GM18867 (cell line): ENCODE measurements at regions not wholly inside any gene's neighbourhood (a gene's known extent, or its start where the extent isn't known, plus 50 kb on each side); places are given as distances from the start of the nearest gene placed in this dataset.
A peak's percentile ranks its signal among the peaks of the same experiment; 100 is the strongest.

ENCODE experiments used
- ATAC-seq: cut with Tn5 transposase; IDR thresholded peaks from one replicate; pipeline ENCODE4 v1.9.1; 2021; ENCODE audit warnings: mild to moderate bottlenecking, moderate library complexity; ENCODE audit not compliant: unreplicated experiment

GRCh38 chr5:34483442-34484033 is 172.6 kb upstream of the RAI14 start:
- no peak for ATAC-seq

GRCh38 chr5:34484216-34484920 is 171.8 kb upstream of the RAI14 start:
- ATAC-seq, result no peak

DNA sequence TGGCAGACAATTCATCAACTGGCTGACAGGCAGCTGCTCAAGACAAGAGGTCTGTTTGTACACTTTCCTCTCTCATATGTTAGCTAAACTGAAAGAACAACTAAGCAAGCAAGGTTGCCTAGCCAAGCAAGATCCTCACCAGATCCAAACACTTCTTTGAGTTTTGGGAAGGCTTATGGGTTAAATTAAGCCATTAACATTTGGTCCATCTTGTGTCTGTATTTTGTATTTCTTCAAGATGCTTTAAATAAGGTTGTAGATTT is 170.4 kb upstream of the RAI14 start:
- no peak for ATAC-seq

DNA sequence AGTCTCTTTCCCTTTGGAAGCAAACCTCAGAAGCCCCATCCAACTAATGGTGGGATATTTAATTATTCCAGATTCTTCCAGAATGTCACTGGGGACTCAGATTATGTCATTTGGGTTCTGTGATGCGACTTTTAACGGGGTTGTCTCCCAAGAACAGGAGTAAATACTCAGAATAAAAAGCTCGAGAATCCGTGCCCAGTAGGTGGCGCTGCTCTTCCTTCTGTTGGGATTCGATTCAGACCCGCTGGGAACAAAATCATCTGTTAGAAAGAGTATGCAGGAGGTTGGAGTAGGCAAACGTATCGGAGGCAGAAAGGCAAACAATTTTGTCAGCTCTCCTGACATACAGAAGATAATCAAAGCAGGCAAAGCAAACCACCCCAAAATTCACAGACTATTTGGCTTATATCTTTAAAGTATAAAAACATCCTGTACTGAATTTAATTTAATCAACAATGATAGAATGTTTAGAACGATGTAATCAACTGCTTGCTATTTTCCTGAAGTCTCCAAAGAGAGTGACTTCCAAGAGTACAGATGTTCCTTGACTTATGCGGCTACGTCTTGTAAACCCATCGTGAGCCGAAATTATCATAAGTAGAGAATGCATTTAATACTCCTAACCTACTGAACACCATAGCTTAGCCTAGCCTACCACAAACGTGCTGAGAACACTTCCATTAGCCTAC is 169.8 kb upstream of the RAI14 start:
- peak; percentile 60 for ATAC-seq

DNA sequence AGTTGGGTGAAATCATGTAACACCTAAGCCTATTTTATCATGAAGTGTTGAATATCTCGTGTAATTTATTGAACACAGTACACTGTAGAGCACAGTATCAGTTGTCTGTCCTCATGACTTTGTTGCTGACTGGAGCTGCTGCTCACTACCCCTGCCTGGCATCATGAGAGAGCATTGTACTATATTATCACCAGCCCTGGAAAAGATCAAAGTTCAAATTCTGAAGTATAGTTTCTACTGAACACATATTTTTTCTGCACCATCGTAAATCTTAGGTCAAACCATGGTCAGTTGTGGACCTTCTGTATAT is 169.3 kb upstream of the RAI14 start:
- no peak for ATAC-seq

DNA sequence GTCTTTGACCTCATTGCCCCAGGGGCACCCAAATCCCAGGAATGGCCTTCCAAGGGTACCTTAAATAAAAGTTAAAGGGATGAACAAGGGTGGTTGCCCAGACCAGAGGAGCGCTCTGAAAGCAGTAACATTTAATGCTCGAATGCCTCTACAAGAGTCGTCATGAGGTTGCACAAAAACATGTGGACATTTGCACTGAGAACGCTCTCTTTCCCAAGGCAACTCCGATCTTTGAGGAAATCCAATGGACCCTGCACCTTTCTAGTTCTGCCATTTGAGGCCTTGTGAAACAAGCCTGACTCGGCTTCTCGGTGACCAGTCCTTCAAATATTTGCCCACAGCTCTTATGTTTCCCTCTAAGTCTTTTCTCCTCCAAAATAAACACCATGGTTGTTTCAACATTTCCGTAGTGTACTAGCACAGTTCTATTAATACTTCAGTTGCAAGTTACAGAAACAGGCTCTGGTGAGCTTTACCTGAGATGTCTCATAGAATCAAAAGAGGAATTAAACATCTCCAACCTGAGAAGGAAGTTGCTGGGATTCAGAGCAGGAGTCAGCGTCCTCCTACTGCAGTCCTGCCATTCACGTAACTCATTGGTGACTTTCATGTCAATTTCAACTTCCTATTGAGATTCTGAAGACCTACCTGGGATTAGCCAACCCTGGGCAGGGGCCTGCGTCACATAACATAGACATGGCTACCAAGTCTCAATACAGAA is 168.8 kb upstream of the RAI14 start:
- no peak for ATAC-seq

DNA sequence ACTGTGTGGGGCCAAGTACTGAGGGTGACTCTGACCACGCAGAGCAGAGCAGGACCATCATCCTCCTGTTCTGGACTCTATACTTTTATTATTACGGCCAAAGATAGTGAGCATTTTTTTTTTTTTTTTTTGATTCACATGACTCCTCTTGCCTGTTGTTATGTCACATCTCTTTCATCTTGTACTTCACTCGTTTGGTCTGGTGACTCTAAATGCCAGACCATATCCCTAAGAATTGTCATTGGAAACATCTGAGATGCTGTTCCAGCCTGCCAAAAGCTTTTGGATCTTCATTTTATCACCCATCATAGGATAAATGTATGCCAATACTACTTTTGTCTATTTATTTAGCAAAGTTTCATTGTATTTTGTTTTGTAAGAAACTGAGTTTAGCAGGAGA is 168.2 kb upstream of the RAI14 start:
- ATAC-seq, result no peak

GRCh38 chr5:34488984-34489383 is 167.1 kb upstream of the RAI14 start:
- no peak for ATAC-seq

- no peak for ATAC-seq
These were observed 165.4 kb upstream of the RAI14 start for GRCh38 chr5:34490506-34491250.

DNA sequence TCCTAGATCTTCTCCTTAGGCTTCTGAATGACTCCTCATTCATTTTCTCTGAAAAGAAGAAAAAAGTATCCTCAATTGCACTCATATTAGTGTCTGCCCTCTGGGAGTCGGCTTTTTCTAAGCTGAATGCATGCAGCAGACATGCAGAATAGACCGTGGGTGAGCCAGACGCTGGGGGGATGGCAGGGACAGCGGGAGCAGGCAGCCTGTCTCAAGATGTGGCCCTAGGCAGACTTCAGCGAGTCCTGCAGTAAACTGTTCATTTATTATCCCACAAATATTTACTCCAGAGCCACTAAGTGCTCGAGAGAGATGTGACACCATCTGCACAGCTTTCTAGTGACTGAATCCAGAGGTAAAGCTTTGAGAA is 164.9 kb upstream of the RAI14 start:
- no peak for ATAC-seq

- no peak for ATAC-seq
These were observed 161.9 kb upstream of the RAI14 start for GRCh38 chr5:34494111-34494755.

DNA sequence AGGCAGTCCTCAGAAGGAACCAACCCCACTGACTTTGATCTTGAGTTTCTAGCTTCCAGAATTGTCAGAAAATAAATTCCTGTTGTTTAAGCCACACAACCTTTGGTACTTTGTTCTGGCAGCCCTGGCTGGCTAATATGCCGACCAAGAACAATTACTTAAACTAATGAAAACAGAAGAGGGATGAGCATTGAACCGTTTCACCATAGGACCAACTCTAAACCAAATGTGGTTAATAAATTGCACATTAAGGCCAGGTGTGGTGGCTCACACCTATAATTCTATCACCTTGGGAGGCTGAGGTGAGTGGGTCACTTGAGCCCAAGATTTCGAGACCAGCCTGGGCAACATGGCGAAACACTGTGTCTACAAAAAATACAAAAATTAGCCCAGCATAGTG is 160.9 kb upstream of the RAI14 start:
- no peak for ATAC-seq

DNA sequence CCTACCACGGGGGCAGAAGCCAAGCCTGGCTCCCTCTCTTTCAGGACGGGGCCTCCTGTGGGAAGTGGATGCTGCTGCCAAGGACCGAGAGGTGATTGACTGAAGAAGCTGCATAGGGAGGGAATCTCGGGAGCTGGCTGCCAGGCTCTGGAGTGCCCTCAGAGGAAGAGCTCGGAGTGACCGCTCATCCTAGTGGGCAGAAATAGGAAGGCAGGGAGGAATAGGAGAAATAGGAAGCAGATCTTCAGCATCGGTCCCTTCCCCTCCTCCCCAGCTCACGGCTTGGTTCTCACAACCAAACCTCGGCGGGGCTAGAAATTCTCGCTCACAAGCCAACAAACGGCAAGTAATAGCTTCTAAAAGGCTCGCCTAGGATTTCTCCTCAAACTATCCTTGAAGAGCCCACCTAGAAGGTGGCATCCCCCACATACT is 159.9 kb upstream of the RAI14 start:
- ATAC-seq, result no peak

DNA sequence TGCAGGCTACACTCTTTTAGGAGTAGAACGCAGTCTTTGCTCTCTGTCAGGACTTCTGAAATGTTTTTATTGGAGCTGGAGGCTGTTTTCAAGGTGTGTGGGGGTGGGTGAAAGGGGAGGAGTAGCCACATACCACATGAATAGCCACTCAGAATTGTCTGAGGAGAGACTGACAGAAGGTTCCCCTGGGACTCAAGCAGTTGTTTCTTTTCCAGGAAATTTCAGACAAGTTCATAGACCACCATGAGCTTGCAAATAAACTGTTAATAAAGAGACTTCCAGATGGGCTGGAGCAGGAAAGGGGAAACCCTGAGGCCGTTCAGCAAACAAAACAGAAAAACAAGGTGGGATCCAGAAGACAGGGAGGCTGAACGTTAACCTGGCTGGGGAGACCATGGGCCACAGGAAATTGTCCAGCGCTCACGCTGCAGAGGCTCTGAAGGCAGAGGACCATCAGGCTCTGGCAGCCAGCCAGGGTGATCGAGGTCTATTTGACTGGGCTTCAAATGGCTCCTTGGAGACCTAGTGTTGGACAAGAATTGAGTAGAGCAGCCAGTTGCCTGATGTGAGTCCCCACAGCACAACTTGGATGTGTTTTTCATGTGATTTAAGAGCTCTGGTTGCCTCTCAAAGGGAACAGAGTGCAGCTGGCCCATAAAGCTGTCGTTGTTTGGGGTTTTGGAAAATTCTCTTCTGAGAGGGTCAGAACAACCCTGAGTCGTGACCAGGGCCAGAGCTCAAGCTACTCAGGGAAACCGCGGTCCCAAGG is 159.2 kb upstream of the RAI14 start:
- ATAC-seq, result no peak

- no peak for ATAC-seq
These were observed 158.7 kb upstream of the RAI14 start for GRCh38 chr5:34497470-34497808.

DNA sequence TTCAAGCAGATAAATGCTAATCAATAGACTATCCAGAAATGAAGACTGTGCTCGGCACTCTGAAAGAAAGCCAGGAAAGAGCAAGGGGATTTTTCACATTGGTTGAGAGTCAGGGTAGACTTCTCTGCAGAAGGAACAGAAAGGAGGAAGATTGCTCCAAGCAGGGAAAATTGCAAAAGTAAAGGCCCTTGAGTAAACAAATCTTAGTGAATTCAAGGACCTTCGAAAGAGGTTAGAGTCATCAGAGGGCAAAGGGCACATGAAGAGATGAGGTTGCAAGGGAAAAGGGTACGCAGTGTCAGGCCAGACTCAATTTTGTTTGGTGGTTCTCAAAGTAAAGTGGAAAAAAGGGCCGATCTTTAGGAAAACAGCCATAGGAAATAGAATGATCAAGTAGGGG is 157.6 kb upstream of the RAI14 start:
- no peak for ATAC-seq

GRCh38 chr5:34499001-34499734 is 157.0 kb upstream of the RAI14 start:
- peak; percentile 89 for ATAC-seq

DNA sequence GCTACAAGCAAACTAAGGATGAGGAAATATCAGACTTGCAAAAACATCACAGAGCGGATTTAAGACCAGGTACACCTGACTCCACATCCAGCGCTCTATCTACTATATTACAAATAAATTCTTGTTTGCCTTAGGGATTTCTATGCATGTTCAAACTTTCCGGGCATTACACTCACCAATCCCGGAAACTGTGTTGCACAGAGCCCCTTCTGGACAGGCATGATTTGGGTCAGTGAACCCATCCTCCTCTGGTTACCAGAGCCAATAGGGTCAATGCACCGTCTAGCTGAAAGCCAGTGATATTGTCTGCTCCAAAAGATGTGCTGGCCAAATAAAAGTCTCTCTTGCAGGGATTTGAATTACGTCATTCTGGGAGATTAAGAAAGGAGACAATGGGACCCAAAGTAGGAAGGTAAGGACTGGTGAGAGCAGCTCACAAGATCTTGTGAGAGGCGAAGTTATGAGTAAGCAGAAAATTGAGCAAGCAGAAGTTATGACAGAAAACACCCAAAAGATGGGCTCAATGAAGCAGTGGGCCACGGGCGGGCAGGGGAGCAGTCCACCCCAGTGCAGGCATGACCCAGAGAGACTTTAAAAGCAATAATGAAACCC is 155.8 kb upstream of the RAI14 start:
- ATAC-seq, result no peak

- ATAC-seq, result no peak
These were observed 155.1 kb upstream of the RAI14 start for GRCh38 chr5:34501016-34501415.
